ENCODE measurements at regions not wholly inside any gene's neighbourhood (a gene's known extent, or its start where the extent isn't known, plus 50 kb on each side); places are given as distances from the start of the nearest gene placed in this dataset.

- dilution Hi-C loops (cut with MboI; ENCODE audit: extremely low pct_ligation_motif_present, low sequenced_read_pairs), result no loop called here
- Histone ChIP-seq H4K20me1 (ENCODE audit: control insufficient read depth, extremely low read depth, insufficient read depth, low read length) (no peaks in the 10 kb centered on the region), H3K9me3 (ENCODE audit: control insufficient read depth, low read depth, low read length) (no peaks in the 10 kb centered on the region), H3K27me3 (ENCODE audit: control insufficient read depth, extremely low read depth, insufficient read depth, low read length) (no peaks in the 10 kb centered on the region), H3K9me1 (ENCODE audit: control insufficient read depth, extremely low read depth, insufficient read depth, low read length) (no peaks in the 10 kb centered on the region), H3K4me3 (ENCODE audit: control insufficient read depth in 2 of 3, extremely low read depth in 1 of 3, insufficient read depth in 2 of 3, low read depth in 1 of 3, low read length in 3 of 3) (no peak overlapping the region), H2AFZ (ENCODE audit: control insufficient read depth, low read length) (no peak overlapping the region), H3K4me2 (ENCODE audit: control insufficient read depth, extremely low read depth, insufficient read depth, low read depth, low read length) (no peak overlapping the region), H3K79me2 (ENCODE audit: control insufficient read depth, insufficient read depth, low read length) (no peaks in the 10 kb centered on the region), H3K9ac (ENCODE audit: control insufficient read depth, extremely low read depth, insufficient read depth, low read length) (no peak overlapping the region), H3K4me1 (ENCODE audit: control insufficient read depth, extremely low read depth, insufficient read depth, low read length) (no peaks in the 10 kb centered on the region), H3K36me3 (ENCODE audit: control insufficient read depth in 2 of 2, extremely low read depth in 1 of 2, insufficient read depth in 2 of 2, low read length in 2 of 2) (no peaks in the 10 kb centered on the region), H3K27ac (ENCODE audit: control insufficient read depth, insufficient read depth, low read length) (no peak overlapping the region)
- FAIRE-seq, result no peak
- TF ChIP-seq EZH2 (IDR thresholded peaks at IDR 0.05; ENCODE audit: low read length) (no peak), CTCF (optimal IDR thresholded peaks at IDR 0.05 in 1 of 3, IDR thresholded peaks at IDR 0.05 in 1 of 3, conservative IDR thresholded peaks at IDR 0.05 in 1 of 3; ENCODE audit: extremely low read depth in 1 of 3, insufficient read depth in 2 of 3, low read length in 3 of 3) (no peak)
- no peak for DNase-seq (ENCODE audit: low read depth, low spot score)
Measured at GRCh38 chr5:40268088-40268487, 411.6 kb upstream of the PTGER4 start.

GRCh38 chr5:40266952-40267351, 412.8 kb upstream of the PTGER4 start:
- H3K4me1 ChIP-seq (ENCODE audit: control insufficient read depth, extremely low read depth, insufficient read depth, low read length), result no peaks in the 10 kb centered on the region
- no peak overlapping the region for H3K9ac ChIP-seq (ENCODE audit: control insufficient read depth, extremely low read depth, insufficient read depth, low read length)
- FAIRE-seq (no peak), DNase-seq (ENCODE audit: low read depth, low spot score) (no peak)
- no peaks in the 10 kb centered on the region for H3K9me3 ChIP-seq (ENCODE audit: control insufficient read depth, low read depth, low read length)
- no peak for TF ChIP-seq EZH2 (IDR thresholded peaks at IDR 0.05; ENCODE audit: low read length)
- TF ChIP-seq CTCF (optimal IDR thresholded peaks at IDR 0.05 in 1 of 3, IDR thresholded peaks at IDR 0.05 in 1 of 3, conservative IDR thresholded peaks at IDR 0.05 in 1 of 3; ENCODE audit: extremely low read depth in 1 of 3, insufficient read depth in 2 of 3, low read length in 3 of 3), result no peak
- H3K27ac ChIP-seq (ENCODE audit: control insufficient read depth, insufficient read depth, low read length), result no peak overlapping the region
- no peaks in the 10 kb centered on the region for H3K27me3 ChIP-seq (ENCODE audit: control insufficient read depth, extremely low read depth, insufficient read depth, low read length)
- H3K4me2 ChIP-seq (ENCODE audit: control insufficient read depth, extremely low read depth, insufficient read depth, low read depth, low read length), result no peak overlapping the region
- no peak overlapping the region for H2AFZ ChIP-seq (ENCODE audit: control insufficient read depth, low read length)
- dilution Hi-C loops (cut with MboI; ENCODE audit: extremely low pct_ligation_motif_present, low sequenced_read_pairs), result no loop called here
- no peaks in the 10 kb centered on the region for H3K36me3 ChIP-seq (ENCODE audit: control insufficient read depth in 2 of 2, extremely low read depth in 1 of 2, insufficient read depth in 2 of 2, low read length in 2 of 2)
- H3K9me1 ChIP-seq (ENCODE audit: control insufficient read depth, extremely low read depth, insufficient read depth, low read length), result no peaks in the 10 kb centered on the region
- H3K79me2 ChIP-seq (ENCODE audit: control insufficient read depth, insufficient read depth, low read length), result no peaks in the 10 kb centered on the region
- H4K20me1 ChIP-seq (ENCODE audit: control insufficient read depth, extremely low read depth, insufficient read depth, low read length), result no peaks in the 10 kb centered on the region
- H3K4me3 ChIP-seq (ENCODE audit: control insufficient read depth in 2 of 3, extremely low read depth in 1 of 3, insufficient read depth in 2 of 3, low read depth in 1 of 3, low read length in 3 of 3), result no peak overlapping the region
